Activated CD4-positive, alpha-beta T cell treated with anti-CD3 and anti-CD28 coated beads, Interleukin-2, amount 10 ng/mL, durations not matched to agents 24 days and 14 days (primary cell): ENCODE measurements at regions not wholly inside any gene's neighbourhood (a gene's known extent, or its start where the extent isn't known, plus 50 kb on each side); places are given as distances from the start of the nearest gene placed in this dataset.
"Not testable (repeated sequence)": the region's sequence is repeated elsewhere in the genome, so short reads cannot be mapped to it uniquely, and the experiment has no call there.

ENCODE experiments used
- DNase-seq: peaks from one replicate; pipeline ENCODE4 v3.0.0; 2022
- H3K27ac Mint-ChIP-seq: one replicate; pipeline ENCODE4 v1.8.0; 2022; ENCODE audit warnings: mild to moderate bottlenecking, mixed read lengths
- H3K27me3 Mint-ChIP-seq: one replicate; pipeline ENCODE4 v1.8.0; 2022; ENCODE audit warnings: mixed read lengths
- H3K36me3 Mint-ChIP-seq: one replicate; pipeline ENCODE4 v1.8.0; 2022; ENCODE audit warnings: low read depth, mild to moderate bottlenecking, mixed read lengths
- H3K4me1 Mint-ChIP-seq: one replicate; pipeline ENCODE4 v1.8.0; 2021; ENCODE audit warnings: mixed read lengths
- H3K4me3 Mint-ChIP-seq: one replicate; pipeline ENCODE4 v1.8.0; 2022; ENCODE audit warnings: mild to moderate bottlenecking, moderate library complexity, mixed read lengths
- H3K9me3 Mint-ChIP-seq: one replicate; pipeline ENCODE4 v1.8.0; 2021; ENCODE audit warnings: mixed read lengths
- intact Hi-C: fragments of 100-400 bp; cut with micrococcal nuclease; formaldehyde crosslinking; loops from one replicate; pipeline ENCODE4 v1.15.1; 2023

GRCh38 chr14:106662936-106663550 lies 1136.7 kb downstream of the TMEM121 start:
- no peak overlapping the region for H3K4me3 Mint-ChIP-seq
- intact Hi-C loops = no loop called here
- peaks cover 3% of the 10 kb centered on the region for H3K9me3 Mint-ChIP-seq
- no peak for DNase-seq
- H3K27ac Mint-ChIP-seq = no peak overlapping the region
- H3K4me1 Mint-ChIP-seq = peaks cover 8% of the 10 kb centered on the region
- peaks cover 34% of the 10 kb centered on the region for H3K27me3 Mint-ChIP-seq
- peaks cover 2% of the 10 kb centered on the region for H3K36me3 Mint-ChIP-seq

- H3K27ac Mint-ChIP-seq = not testable (repeated sequence)
Measured at GRCh38 chr14:106663805-106664410, 1137.5 kb downstream of the TMEM121 start.

GRCh38 chr14:106665814-106666213 lies 1139.4 kb downstream of the TMEM121 start:
- peak; percentile 72 for DNase-seq
- peaks cover 2% of the 10 kb centered on the region for H3K36me3 Mint-ChIP-seq
- H3K4me1 Mint-ChIP-seq = peaks cover 8% of the 10 kb centered on the region
- peaks cover 41% of the 10 kb centered on the region for H3K27me3 Mint-ChIP-seq
- intact Hi-C loops = no loop called here
- peaks cover 3% of the 10 kb centered on the region for H3K9me3 Mint-ChIP-seq
- no peak overlapping the region for H3K27ac Mint-ChIP-seq
- H3K4me3 Mint-ChIP-seq = no peak overlapping the region

More at GRCh38 chr14:106663805-106664410, 1137.5 kb downstream of the TMEM121 start:
- intact Hi-C loops, H3K4me3 Mint-ChIP-seq, H3K36me3 Mint-ChIP-seq, H3K9me3 Mint-ChIP-seq, H3K4me1 Mint-ChIP-seq: not testable (repeated sequence)
- H3K27me3 Mint-ChIP-seq = peaks cover 37% of the 10 kb centered on the region
- DNase-seq = peak; percentile 92

DNA sequence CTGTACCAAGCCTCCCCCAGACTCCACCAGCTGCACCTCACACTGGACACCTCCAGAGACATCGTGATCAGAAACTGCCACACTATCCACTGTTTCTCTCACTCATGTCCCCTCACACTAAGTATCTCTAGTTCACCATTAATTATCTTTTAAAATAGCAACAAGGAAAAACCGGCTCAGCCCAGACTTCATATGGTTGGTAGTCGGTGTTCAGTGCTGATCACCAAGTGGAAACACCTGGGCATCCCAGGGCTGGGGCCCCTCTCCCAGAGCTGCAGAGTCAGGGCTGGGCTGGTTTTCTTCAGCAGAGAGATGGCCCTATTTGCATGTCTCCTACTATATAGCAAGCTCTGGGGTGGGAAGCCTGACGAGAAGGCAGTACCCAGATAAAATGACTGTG lies 1140.0 kb downstream of the TMEM121 start:
- peaks cover 2% of the 10 kb centered on the region for H3K36me3 Mint-ChIP-seq
- DNase-seq = peak; percentile 53
- peaks cover 8% of the 10 kb centered on the region for H3K4me1 Mint-ChIP-seq
- H3K27me3 Mint-ChIP-seq = peaks cover 42% of the 10 kb centered on the region
- peaks cover 3% of the 10 kb centered on the region for H3K9me3 Mint-ChIP-seq
- no peak overlapping the region for H3K27ac Mint-ChIP-seq
- no peak overlapping the region for H3K4me3 Mint-ChIP-seq
- intact Hi-C loops = no loop called here

DNA sequence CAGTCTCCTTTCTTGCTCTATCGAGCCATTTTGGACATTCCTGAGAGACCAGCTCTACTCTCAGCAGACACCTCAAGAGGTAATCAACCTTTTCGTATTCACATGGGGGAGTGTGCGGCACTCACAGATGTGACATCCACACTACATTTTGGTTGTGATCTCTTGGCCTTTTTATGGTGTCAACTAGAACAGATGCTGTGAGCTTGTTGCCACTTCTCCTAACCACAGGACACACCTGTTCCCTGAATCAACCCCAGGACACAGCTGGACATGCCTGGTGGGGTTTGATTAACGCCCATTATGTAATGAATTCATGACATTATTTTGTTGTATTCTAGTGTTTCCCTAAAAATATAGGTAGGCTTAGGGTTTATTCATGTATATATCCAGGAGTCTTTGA lies 1143.6 kb downstream of the TMEM121 start:
- Mint-ChIP-seq H3K9me3 (no peaks in the 10 kb centered on the region), H3K4me1 (peaks cover 1% of the 10 kb centered on the region), H3K27ac (no peak overlapping the region), H3K27me3 (peaks cover 31% of the 10 kb centered on the region), H3K36me3 (no peaks in the 10 kb centered on the region), H3K4me3 (no peak overlapping the region)
- DNase-seq = peak; percentile 54
- intact Hi-C loops = no loop called here

DNA sequence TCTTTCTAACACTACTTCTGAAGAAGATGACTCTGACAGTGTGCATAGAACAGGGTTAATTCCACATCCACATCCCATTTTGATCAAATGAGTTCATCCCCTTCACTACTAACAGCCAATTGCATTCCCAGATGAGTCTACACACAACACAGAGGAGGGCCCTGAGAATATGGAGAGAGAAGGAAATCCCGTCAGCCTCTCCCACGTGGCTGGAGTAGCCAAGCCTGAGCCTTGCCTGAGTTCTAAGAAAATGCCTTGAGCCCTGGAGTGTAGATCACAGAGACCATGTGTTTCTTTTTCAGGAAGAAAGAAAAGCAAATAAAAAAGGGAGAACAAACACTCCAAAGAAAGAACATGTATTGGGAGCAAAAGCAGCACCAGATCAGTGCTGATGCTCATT lies 1147.7 kb downstream of the TMEM121 start:
- H3K27me3 Mint-ChIP-seq = peaks cover 27% of the 10 kb centered on the region

DNA sequence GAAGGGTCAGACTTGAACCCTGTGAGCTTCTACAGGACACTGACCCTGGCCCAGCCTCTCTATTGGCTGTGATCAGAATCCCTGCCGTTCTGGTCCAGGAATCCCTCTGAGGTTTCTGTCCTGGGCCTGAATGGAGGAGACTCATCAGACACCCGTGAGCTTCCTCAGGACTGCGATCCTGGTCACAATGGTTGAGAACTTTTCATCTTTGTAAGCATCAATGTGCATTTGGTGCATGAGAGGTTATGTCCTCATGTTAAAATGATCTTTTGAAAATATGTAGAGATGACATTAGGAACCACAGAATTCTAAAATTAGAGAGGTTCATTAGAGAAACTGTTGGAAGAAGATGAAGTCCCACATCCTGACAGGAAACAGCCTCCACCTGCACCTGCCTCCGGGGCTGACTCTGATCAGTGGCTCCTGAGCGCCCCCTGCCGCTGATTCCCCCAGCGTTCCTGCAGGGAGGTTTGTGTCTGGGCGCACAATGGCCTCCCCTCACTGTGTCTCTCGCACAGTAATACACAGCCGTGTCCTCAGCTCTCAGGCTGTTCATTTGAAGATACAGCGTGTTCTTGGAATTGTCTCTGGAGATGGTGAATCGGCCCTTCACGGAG lies 1148.2 kb downstream of the TMEM121 start:
- not testable (repeated sequence) for H3K4me1 Mint-ChIP-seq, H3K27ac Mint-ChIP-seq, H3K4me3 Mint-ChIP-seq, H3K9me3 Mint-ChIP-seq, H3K36me3 Mint-ChIP-seq
- peak; percentile 62 for DNase-seq
- H3K27me3 Mint-ChIP-seq = peaks cover 28% of the 10 kb centered on the region
- intact Hi-C loops = loop anchor here (5.0 kb wide), 1 partner anchor 82 kb away; no protein-coding TSS in a partner anchor

More for the DNA sequence above, 1147.7 kb downstream of the TMEM121 start:
- peak; percentile 34 for DNase-seq
- H3K36me3 Mint-ChIP-seq, intact Hi-C loops, H3K9me3 Mint-ChIP-seq, H3K4me3 Mint-ChIP-seq, H3K4me1 Mint-ChIP-seq, H3K27ac Mint-ChIP-seq: not testable (repeated sequence)

- intact Hi-C loops = loop anchor here (5.0 kb wide), 1 partner anchor 83 kb away; no protein-coding TSS in a partner anchor
- not testable (repeated sequence) for H3K4me1 Mint-ChIP-seq
Measured at GRCh38 chr14:106675716-106676115, 1149.3 kb downstream of the TMEM121 start.

DNA sequence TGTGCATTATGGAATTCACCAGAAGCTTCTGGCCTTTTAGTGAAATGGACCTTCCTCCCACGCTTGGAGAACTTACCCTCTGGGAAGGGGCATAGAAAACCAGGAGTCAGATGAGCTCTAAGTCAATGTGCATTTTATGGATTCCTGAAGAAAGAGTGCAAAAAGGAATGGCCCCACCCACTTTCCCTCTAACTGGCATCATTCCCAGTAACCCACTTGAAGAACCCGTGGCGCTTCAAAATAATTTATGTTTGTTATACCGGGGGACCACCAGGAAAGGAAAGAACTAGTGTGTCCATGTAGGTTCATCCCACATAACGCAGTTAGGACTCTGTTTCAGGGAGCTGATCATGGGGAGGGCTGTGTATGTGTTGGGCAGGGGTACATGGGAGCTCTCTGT lies 1153.4 kb downstream of the TMEM121 start:
- intact Hi-C loops = loop anchor here (5.0 kb wide), 1 partner anchor 87 kb away; no protein-coding TSS in a partner anchor
- H3K27me3 Mint-ChIP-seq = peaks cover 49% of the 10 kb centered on the region
- no peaks in the 10 kb centered on the region for H3K36me3 Mint-ChIP-seq
- H3K4me1 Mint-ChIP-seq = peaks cover 2% of the 10 kb centered on the region
- no peak overlapping the region for H3K4me3 Mint-ChIP-seq
- no peak overlapping the region for H3K27ac Mint-ChIP-seq
- H3K9me3 Mint-ChIP-seq = no peaks in the 10 kb centered on the region
- peak; percentile 36 for DNase-seq

More at GRCh38 chr14:106675716-106676115, 1149.3 kb downstream of the TMEM121 start:
- not testable (repeated sequence) for H3K36me3 Mint-ChIP-seq, H3K4me3 Mint-ChIP-seq, H3K27ac Mint-ChIP-seq, H3K9me3 Mint-ChIP-seq
- peaks cover 28% of the 10 kb centered on the region for H3K27me3 Mint-ChIP-seq
- peak; percentile 25 for DNase-seq

GRCh38 chr14:106681161-106681560 lies 1154.8 kb downstream of the TMEM121 start:
- H3K4me1 Mint-ChIP-seq = no peaks in the 10 kb centered on the region
- H3K27me3 Mint-ChIP-seq = peaks cover 62% of the 10 kb centered on the region
- no peaks in the 10 kb centered on the region for H3K9me3 Mint-ChIP-seq
- H3K4me3 Mint-ChIP-seq = no peak overlapping the region
- intact Hi-C loops = no loop called here
- no peaks in the 10 kb centered on the region for H3K36me3 Mint-ChIP-seq
- H3K27ac Mint-ChIP-seq = no peak overlapping the region
- no peak for DNase-seq

DNA sequence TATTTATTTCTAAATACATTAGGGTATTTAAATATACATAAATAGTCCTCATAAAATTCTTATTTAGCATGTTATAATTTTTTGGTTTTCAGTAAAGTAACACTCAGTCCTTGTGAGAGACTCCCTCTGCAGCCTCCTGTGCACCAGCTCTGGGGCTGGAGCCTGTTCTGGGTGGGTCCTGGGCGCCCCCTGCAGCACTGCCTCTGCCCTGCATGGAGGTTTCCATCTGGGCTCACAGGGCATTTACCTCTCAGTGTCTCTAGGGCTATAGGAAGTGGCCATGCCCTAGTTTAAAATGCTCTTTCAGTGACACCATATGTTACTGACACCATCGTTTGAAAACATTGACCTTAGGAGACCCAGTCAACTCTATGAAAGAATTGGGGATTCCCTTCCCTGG lies 1155.2 kb downstream of the TMEM121 start:
- Mint-ChIP-seq H3K9me3 (no peaks in the 10 kb centered on the region), H3K27ac (no peak overlapping the region), H3K36me3 (no peaks in the 10 kb centered on the region), H3K27me3 (peaks cover 61% of the 10 kb centered on the region), H3K4me1 (no peaks in the 10 kb centered on the region), H3K4me3 (no peak overlapping the region)
- intact Hi-C loops = no loop called here
- DNase-seq = peak; percentile 52

- Mint-ChIP-seq H3K27ac (no peak overlapping the region), H3K9me3 (no peaks in the 10 kb centered on the region), H3K4me3 (no peak overlapping the region), H3K36me3 (no peaks in the 10 kb centered on the region), H3K27me3 (peaks cover 60% of the 10 kb centered on the region), H3K4me1 (no peaks in the 10 kb centered on the region)
- intact Hi-C loops = no loop called here
- peak; percentile 41 for DNase-seq
Measured at GRCh38 chr14:106683631-106684030, 1157.2 kb downstream of the TMEM121 start.

DNA sequence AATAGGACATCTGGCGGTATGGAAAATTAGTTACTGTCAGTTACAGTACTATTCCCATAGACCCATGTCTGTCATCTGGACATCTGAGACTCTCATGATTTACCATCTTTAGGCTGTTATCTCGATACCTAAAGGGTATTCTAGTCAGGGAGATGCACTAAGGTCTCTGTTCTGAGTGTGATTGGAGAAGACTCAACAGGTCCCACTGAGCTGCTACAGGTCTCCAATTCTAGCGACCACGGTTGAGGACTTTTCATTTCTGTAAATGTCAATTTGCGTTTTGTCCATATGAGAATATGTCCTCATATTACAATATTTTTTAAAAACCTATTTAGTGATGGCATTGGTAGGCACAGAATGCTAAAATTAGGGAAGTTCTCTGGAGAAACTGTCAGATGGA lies 1160.2 kb downstream of the TMEM121 start:
- Mint-ChIP-seq H3K4me3 (no peak overlapping the region), H3K27me3 (peaks cover 49% of the 10 kb centered on the region), H3K27ac (no peak overlapping the region), H3K9me3 (no peaks in the 10 kb centered on the region), H3K36me3 (no peaks in the 10 kb centered on the region), H3K4me1 (peaks cover 4% of the 10 kb centered on the region)
- peak; percentile 37 for DNase-seq
- intact Hi-C loops = no loop called here

DNA sequence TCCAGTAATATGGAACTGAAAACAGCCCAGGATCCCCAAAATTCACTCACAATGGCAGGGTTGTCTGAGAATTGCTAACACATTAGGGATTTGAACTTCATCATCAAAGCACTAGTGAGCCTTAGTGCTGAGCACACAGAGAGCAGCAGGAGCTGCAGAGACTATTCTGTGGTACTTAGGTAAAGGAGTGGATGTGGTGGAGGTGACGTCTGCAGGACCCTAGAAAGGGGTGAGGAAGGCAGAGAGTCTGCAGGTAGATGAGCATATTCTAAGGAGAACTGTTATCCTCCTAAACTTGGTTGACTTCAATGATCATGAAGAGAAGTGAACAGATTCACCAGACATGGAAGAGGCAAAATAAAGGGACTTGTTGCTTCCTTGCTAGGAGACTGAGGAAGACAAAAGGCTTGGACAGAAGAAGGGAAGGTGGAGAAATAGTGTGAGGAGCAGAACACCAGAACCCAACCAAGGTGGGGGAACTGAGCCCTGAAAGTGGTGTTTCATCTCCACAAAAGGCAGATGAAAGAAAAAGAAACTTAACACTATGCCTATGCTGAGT lies 1164.0 kb downstream of the TMEM121 start:
- Mint-ChIP-seq H3K9me3 (no peaks in the 10 kb centered on the region), H3K27ac (no peak overlapping the region), H3K36me3 (no peaks in the 10 kb centered on the region), H3K4me1 (peaks cover 9% of the 10 kb centered on the region), H3K4me3 (no peak overlapping the region), H3K27me3 (peaks cover 19% of the 10 kb centered on the region)
- DNase-seq = peak; percentile 52
- intact Hi-C loops = no loop called here
